GM10248 (cell line): ENCODE measurements at regions not wholly inside any gene's neighbourhood (a gene's known extent, or its start where the extent isn't known, plus 50 kb on each side); places are given as distances from the start of the nearest gene placed in this dataset.

Experiments used
- CTCF ChIA-PET: fragments of 300-600 bp; sonication (Branson Sonifier 250); formaldehyde crosslinking; extraction: SDS; loops from one replicate; lab custom pipeline; 2021; ENCODE audit warnings: antibody characterized with exemption; lab: Yijun Ruan, JAX
- POLR2A ChIA-PET: fragments of 350-650 bp; sonication (Branson Sonifier 250); formaldehyde crosslinking; extraction: SDS; loops from one replicate; lab custom pipeline; 2020; ENCODE audit warnings: antibody characterized with exemption; lab: Yijun Ruan, JAX
- DNase-seq: peaks from one replicate; pipeline ENCODE4 v3.0.0; 2012; ENCODE audit errors: extremely low spot score
- CTCF ChIP-seq: IDR thresholded peaks from 2 replicates; pipeline ENCODE4 v1.5.1; 2012; ENCODE audit warnings: mild to moderate bottlenecking, low read depth; ENCODE audit errors: extremely low read depth, missing control alignments, control extremely low read depth

GRCh38 chr1:4275083-4275482 is 375.0 kb upstream of the C1orf174 start:
- ChIA-PET CTCF (interaction anchor here (1.6 kb wide), 1 partner anchor 15 kb away, joined by 4 read pairs; no protein-coding TSS in a partner anchor), POLR2A (no interaction called here)
- no peak for TF ChIP-seq CTCF
- no peak for DNase-seq

GRCh38 chr1:4276238-4276637 is 376.2 kb upstream of the C1orf174 start:
- POLR2A ChIA-PET, result no interaction called here
- CTCF ChIA-PET, result interaction anchor here (1.4 to 1.6 kb wide), 2 partner anchors 16 to 17 kb away, joined by 3 to 4 read pairs; no protein-coding TSS in a partner anchor
- no peak for DNase-seq

GRCh38 chr1:4277598-4277997 is 376.8 kb upstream of the AJAP1 start:
- no peak for DNase-seq
- ChIA-PET POLR2A (no interaction called here), CTCF (interaction anchor here (1.4 kb wide), 1 partner anchor 15 kb away, joined by 3 read pairs; no protein-coding TSS in a partner anchor)
- no peak for TF ChIP-seq CTCF

More at GRCh38 chr1:4276238-4276637, 376.2 kb upstream of the C1orf174 start:
- TF ChIP-seq CTCF, result no peak

- POLR2A ChIA-PET, result interaction anchor here (0.6 kb wide), 1 partner anchor 403 kb away, joined by 6 read pairs; no protein-coding TSS in a partner anchor
- no peak for TF ChIP-seq CTCF
- CTCF ChIA-PET, result no interaction called here
- DNase-seq, result no peak
These were observed 369.4 kb upstream of the AJAP1 start for GRCh38 chr1:4284976-4285375.

GRCh38 chr1:4292861-4293260 is 361.5 kb upstream of the AJAP1 start:
- no peak for DNase-seq
- ChIA-PET POLR2A (no interaction called here), CTCF (interaction anchor here (0.8 to 1.0 kb wide), 2 partner anchors 14 to 16 kb away, joined by 3 read pairs; no protein-coding TSS in a partner anchor)
- no peak for TF ChIP-seq CTCF

- CTCF ChIA-PET, result no interaction called here
- DNase-seq, result no peak
- POLR2A ChIA-PET, result no interaction called here
These were observed 355.9 kb upstream of the AJAP1 start for GRCh38 chr1:4298361-4299083.

More at GRCh38 chr1:4298361-4299083, 355.9 kb upstream of the AJAP1 start:
- no peak for TF ChIP-seq CTCF
